Natural killer cell (primary cell): ENCODE measurements at regions not wholly inside any gene's neighbourhood (a gene's known extent, or its start where the extent isn't known, plus 50 kb on each side); places are given as distances from the start of the nearest gene placed in this dataset.

Source experiments
- ATAC-seq, 3 donors: fragments of 150-1000 bp in 2 of 3; fragments of 200-7000 bp in 1 of 3; cut with Tn5 transposase; 1 replicate in 1 of 3; 2 replicates in 2 of 3; pipeline ENCODE4 v1.10.0; 2021; ENCODE audit warnings: mild to moderate bottlenecking in 2 of 3, moderate library complexity in 2 of 3
- DNase-seq, 2 donors: peaks; one replicate each; pipeline versions ENCODE4 v3.0.0 to v3.0.0-alpha.2; 2013 to 2021; ENCODE audit warnings: mixed read lengths in 1 of 2
- H3K27ac ChIP-seq: one replicate; pipeline ENCODE4 v1.5.1; 2013; ENCODE audit warnings: mild to moderate bottlenecking, low read length
- H3K27me3 ChIP-seq: one replicate; pipeline ENCODE4 v1.6.1; 2013; ENCODE audit warnings: low read length; ENCODE audit not compliant: control insufficient read depth, insufficient read depth
- H3K36me3 ChIP-seq: one replicate; pipeline ENCODE4 v1.6.1; 2013; ENCODE audit warnings: low read length; ENCODE audit not compliant: control insufficient read depth, insufficient read depth
- H3K4me1 ChIP-seq: one replicate; pipeline ENCODE4 v1.6.1; 2013; ENCODE audit warnings: low read length; ENCODE audit not compliant: control insufficient read depth, insufficient read depth
- H3K4me3 ChIP-seq: one replicate; pipeline ENCODE4 v1.5.1; 2013; ENCODE audit warnings: low read length
- H3K9me3 ChIP-seq: one replicate; pipeline ENCODE4 v1.6.1; 2013; ENCODE audit warnings: low read length; ENCODE audit not compliant: control insufficient read depth, insufficient read depth
- H3K27ac Mint-ChIP-seq, 2 donors: one replicate each; pipeline ENCODE4 v1.8.0; 2022; ENCODE audit warnings: mild to moderate bottlenecking in 2 of 2, mixed read lengths in 2 of 2, moderate library complexity in 1 of 2
- H3K27me3 Mint-ChIP-seq, 2 donors: one replicate each; pipeline ENCODE4 v1.8.0; 2022; ENCODE audit warnings: low read depth in 2 of 2, mixed read lengths in 2 of 2
- H3K36me3 Mint-ChIP-seq: one replicate; pipeline ENCODE4 v1.8.0; 2022; ENCODE audit warnings: mixed read lengths
- H3K4me1 Mint-ChIP-seq, 2 donors: one replicate each; pipeline ENCODE4 v1.8.0; 2022; ENCODE audit warnings: mixed read lengths in 2 of 2
- H3K4me3 Mint-ChIP-seq: one replicate; pipeline ENCODE4 v1.8.0; 2022; ENCODE audit warnings: mild to moderate bottlenecking, moderate library complexity, mixed read lengths
- H3K9me3 Mint-ChIP-seq, 2 donors: one replicate each; pipeline ENCODE4 v1.8.0; 2022; ENCODE audit warnings: mixed read lengths in 2 of 2
- CTCF ChIP-seq: fragments of 200-600 bp; IDR thresholded peaks from one replicate; pipeline ENCODE4 v1.8.0; 2022; ENCODE audit warnings: antibody characterized with exemption
- WGBS: methylation state at CpG from one replicate; pipeline ENCODE4 v1.1.7; 2013; ENCODE audit warnings: missing lambda C conversion rate; ENCODE audit not compliant: insufficient coverage; 5-methylcytosine and 5-hydroxymethylcytosine counted together
- intact Hi-C: fragments of 100-400 bp; cut with micrococcal nuclease; formaldehyde crosslinking; loops from one replicate; pipeline ENCODE4 v1.14.2; 2022

GRCh38 chr2:125313806-125314205 lies 1288.7 kb downstream of the CNTNAP5 start:
- Mint-ChIP-seq H3K4me1 (no peaks in the 10 kb centered on the region), H3K27ac (no peak overlapping the region), H3K9me3 (peaks cover 13 to 19% of the 10 kb centered on the region in 2 donors), H3K36me3 (no peaks in the 10 kb centered on the region), H3K27me3 (no peaks in the 10 kb centered on the region), H3K4me3 (no peak overlapping the region)
- DNase-seq (no peak), ATAC-seq (no peak)
- intact Hi-C loops = no loop called here
- Histone ChIP-seq H3K36me3 (no peaks in the 10 kb centered on the region), H3K27ac (no peak overlapping the region), H3K4me3 (no peak overlapping the region), H3K9me3 (peaks cover 16% of the 10 kb centered on the region), H3K4me1 (no peaks in the 10 kb centered on the region), H3K27me3 (no peaks in the 10 kb centered on the region)
- 74% methylated on average over 1 of the region's 1 CpG for WGBS
- no peak for TF ChIP-seq CTCF

DNA sequence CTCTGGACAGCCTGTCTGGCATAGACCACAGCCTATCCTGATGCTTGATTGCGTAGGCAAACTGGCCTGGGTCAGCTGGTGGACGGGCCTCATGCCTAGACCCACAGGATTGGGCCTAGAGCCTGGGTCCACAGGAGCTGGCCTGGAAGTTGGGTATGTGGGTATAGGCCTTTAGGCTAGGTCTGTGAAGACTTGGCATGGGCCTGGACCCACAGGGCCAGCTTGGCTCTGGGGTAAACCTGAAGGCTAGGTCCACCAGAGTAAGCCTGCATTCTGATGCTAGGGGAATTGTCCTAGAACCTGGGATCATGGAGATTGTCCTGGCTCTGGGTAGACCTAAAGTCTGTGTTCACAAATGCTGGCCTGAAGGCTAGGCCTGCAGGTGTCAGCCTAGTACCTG lies 1293.7 kb downstream of the CNTNAP5 start:
- intact Hi-C loops = no loop called here
- ATAC-seq = no peak
- Mint-ChIP-seq H3K4me1 (no peaks in the 10 kb centered on the region), H3K27ac (no peak overlapping the region), H3K27me3 (no peaks in the 10 kb centered on the region), H3K36me3 (peaks cover 8% of the 10 kb centered on the region), H3K9me3 (peaks cover 12 to 29% of the 10 kb centered on the region in 2 donors), H3K4me3 (no peak overlapping the region)
- WGBS = 77% methylated on average over 2 of the region's 2 CpGs
- Histone ChIP-seq H3K27me3 (no peaks in the 10 kb centered on the region), H3K4me3 (no peak overlapping the region), H3K4me1 (no peaks in the 10 kb centered on the region), H3K36me3 (no peaks in the 10 kb centered on the region), H3K9me3 (peaks cover 18% of the 10 kb centered on the region), H3K27ac (no peak overlapping the region)
- DNase-seq = no peak
- no peak for TF ChIP-seq CTCF

DNA sequence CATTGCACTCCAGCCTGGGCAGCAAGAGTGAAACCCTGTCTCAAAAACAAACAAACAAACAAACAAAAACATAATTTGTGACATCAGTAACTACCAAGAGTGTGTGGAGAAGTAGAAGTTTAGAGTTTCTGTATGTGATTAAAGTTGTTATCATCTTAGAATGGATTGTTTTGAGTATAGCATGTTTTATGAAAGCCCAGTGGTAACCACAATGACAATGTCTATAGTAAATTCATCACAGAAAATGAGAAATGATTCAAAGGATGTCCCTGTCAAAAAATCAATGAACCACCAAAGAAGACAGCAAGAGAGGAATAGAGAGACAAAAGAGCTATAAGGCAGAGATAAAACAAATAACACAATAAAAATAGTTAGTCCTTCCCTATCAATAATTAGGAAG lies 1299.2 kb downstream of the CNTNAP5 start:
- H3K27ac Mint-ChIP-seq = no peak overlapping the region
- no peak overlapping the region for H3K4me3 Mint-ChIP-seq
- peaks cover 8% of the 10 kb centered on the region for H3K36me3 Mint-ChIP-seq
- H3K27me3 ChIP-seq = no peaks in the 10 kb centered on the region
- DNase-seq (no peak), ATAC-seq (no peak)
- no peak overlapping the region for H3K4me3 ChIP-seq
- no peaks in the 10 kb centered on the region for H3K4me1 ChIP-seq
- TF ChIP-seq CTCF = no peak
- no peaks in the 10 kb centered on the region for H3K27me3 Mint-ChIP-seq
- H3K9me3 Mint-ChIP-seq = peaks cover 16 to 26% of the 10 kb centered on the region in 2 donors
- no peaks in the 10 kb centered on the region for H3K36me3 ChIP-seq
- H3K27ac ChIP-seq = no peak overlapping the region
- no peaks in the 10 kb centered on the region for H3K4me1 Mint-ChIP-seq
- intact Hi-C loops = no loop called here
- H3K9me3 ChIP-seq = peaks cover 5% of the 10 kb centered on the region

DNA sequence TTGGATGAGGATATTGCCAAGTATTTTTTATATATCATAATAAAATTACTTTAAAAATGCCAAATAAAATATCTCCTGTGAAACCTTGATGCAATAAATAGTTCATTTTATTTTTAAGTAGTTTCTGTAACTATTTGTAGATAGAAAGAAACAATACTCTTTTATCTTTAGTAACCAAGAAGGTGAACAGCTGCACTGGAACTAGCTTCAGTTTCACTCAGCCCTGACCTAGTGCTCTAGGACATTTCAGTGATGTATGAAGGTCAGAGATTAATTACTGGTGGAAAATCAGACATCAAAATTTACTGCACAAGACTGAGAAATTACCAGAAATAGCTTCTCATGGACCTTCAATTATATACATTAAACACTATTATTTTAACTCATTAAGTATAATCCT lies 1305.0 kb downstream of the CNTNAP5 start:
- Mint-ChIP-seq H3K27me3 (no peaks in the 10 kb centered on the region), H3K36me3 (no peaks in the 10 kb centered on the region), H3K27ac (no peak overlapping the region), H3K4me1 (no peaks in the 10 kb centered on the region), H3K9me3 (peaks cover 11 to 22% of the 10 kb centered on the region in 2 donors), H3K4me3 (no peak overlapping the region)
- TF ChIP-seq CTCF = no peak
- Histone ChIP-seq H3K36me3 (no peaks in the 10 kb centered on the region), H3K9me3 (peaks cover 10% of the 10 kb centered on the region), H3K4me3 (no peak overlapping the region), H3K4me1 (no peaks in the 10 kb centered on the region), H3K27me3 (no peaks in the 10 kb centered on the region), H3K27ac (no peak overlapping the region)
- no peak for DNase-seq
- no peak for ATAC-seq
- intact Hi-C loops = no loop called here
